Neuronal stem cell (in vitro differentiated cells): ENCODE measurements at regions not wholly inside any gene's neighbourhood (a gene's known extent, or its start where the extent isn't known, plus 50 kb on each side); places are given as distances from the start of the nearest gene placed in this dataset.

Experiments used
- DNase-seq: peaks from one replicate; pipeline ENCODE4 v3.0.0-alpha.2; 2013; ENCODE audit warnings: low spot score
- H2AFZ ChIP-seq: one replicate; pipeline ENCODE4 v1.6.1; 2013; ENCODE audit warnings: mild to moderate bottlenecking, low read length, inconsistent platforms
- H2AK5ac ChIP-seq: 2 replicates; pipeline ENCODE4 v1.6.1; 2013; ENCODE audit warnings: low read depth, mild to moderate bottlenecking, inconsistent platforms, low read length, moderate library complexity, mixed read lengths
- H2BK120ac ChIP-seq: 2 replicates; pipeline ENCODE4 v1.6.1; 2013; ENCODE audit warnings: low read depth, mild to moderate bottlenecking, inconsistent platforms, low read length, moderate library complexity, mixed read lengths
- H2BK12ac ChIP-seq: one replicate; pipeline ENCODE4 v1.6.1; 2013; ENCODE audit warnings: low read length, inconsistent platforms
- H2BK15ac ChIP-seq: 2 replicates; pipeline ENCODE4 v1.6.1; 2013; ENCODE audit warnings: mild to moderate bottlenecking, low read length, inconsistent platforms, mixed read lengths
- H2BK5ac ChIP-seq: one replicate; pipeline ENCODE4 v1.6.1; 2013; ENCODE audit warnings: inconsistent platforms, mild to moderate bottlenecking, low read length, moderate library complexity
- H3K14ac ChIP-seq: one replicate; pipeline ENCODE4 v1.6.1; 2013; ENCODE audit warnings: low read length, inconsistent platforms
- H3K18ac ChIP-seq: 2 replicates; pipeline ENCODE4 v1.6.1; 2013; ENCODE audit warnings: low read length, inconsistent platforms
- H3K23ac ChIP-seq: 2 replicates; pipeline ENCODE4 v1.6.1; 2013; ENCODE audit warnings: low read depth, mild to moderate bottlenecking, mixed read lengths, low read length, inconsistent platforms; ENCODE audit not compliant: poor library complexity
- H3K27ac ChIP-seq: replicated peaks from 3 replicates; pipeline ENCODE4 v1.5.1; 2013; ENCODE audit warnings: low read length, inconsistent platforms
- H3K27me3 ChIP-seq, 3 experiments: 2 replicates each; pipeline ENCODE4 v1.6.1; 2013; ENCODE audit warnings: low read length in 3 of 3, mild to moderate bottlenecking in 2 of 3, inconsistent platforms in 1 of 3, low read depth in 1 of 3, mixed read lengths in 1 of 3, moderate library complexity in 1 of 3; ENCODE audit not compliant: control insufficient read depth in 3 of 3, insufficient read depth in 3 of 3
- H3K36me3 ChIP-seq, 2 donors: replicated peaks in 1 of 2; 2 replicates each; pipeline ENCODE4 v1.6.1; 2013; ENCODE audit warnings: low read length in 2 of 2; ENCODE audit not compliant: control insufficient read depth in 2 of 2, insufficient read depth in 2 of 2
- H3K4ac ChIP-seq: 2 replicates; pipeline ENCODE4 v1.6.1; 2013; ENCODE audit warnings: inconsistent platforms, mild to moderate bottlenecking, low read length, moderate library complexity
- H3K4me1 ChIP-seq, 2 donors: 1 replicate in 1 of 2; 2 replicates in 1 of 2; pipeline ENCODE4 v1.6.1; 2013; ENCODE audit warnings: low read length in 2 of 2, low read depth in 1 of 2; ENCODE audit not compliant: control insufficient read depth in 2 of 2, insufficient read depth in 1 of 2
- H3K4me2 ChIP-seq: one replicate; pipeline ENCODE4 v1.6.1; 2013; ENCODE audit warnings: mild to moderate bottlenecking, low read length, inconsistent platforms; ENCODE audit not compliant: insufficient read depth, poor library complexity, severe bottlenecking
- H3K4me3 ChIP-seq, 2 donors: 2 replicates each; pipeline ENCODE4 v1.5.1; 2013; ENCODE audit warnings: low read length in 2 of 2, mild to moderate bottlenecking in 2 of 2, inconsistent platforms in 1 of 2, moderate library complexity in 1 of 2
- H3K79me1 ChIP-seq: one replicate; pipeline ENCODE4 v1.6.1; 2013; ENCODE audit warnings: low read depth, mild to moderate bottlenecking, inconsistent platforms, low read length, moderate library complexity
- H3K9ac ChIP-seq: one replicate; pipeline ENCODE4 v1.6.1; 2013; ENCODE audit warnings: mild to moderate bottlenecking, low read depth, low read length, inconsistent platforms; ENCODE audit not compliant: poor library complexity
- H3K9me3 ChIP-seq, 2 donors: replicated peaks in 1 of 2; 2 replicates each; pipeline versions ENCODE3 to v1.6.1; 2013; ENCODE audit warnings: low read length in 2 of 2, mild to moderate bottlenecking in 2 of 2, inconsistent platforms in 1 of 2, low read depth in 1 of 2, mixed read lengths in 1 of 2, moderate library complexity in 1 of 2; ENCODE audit not compliant: control insufficient read depth in 2 of 2, insufficient read depth in 1 of 2
- H4K8ac ChIP-seq: one replicate; pipeline ENCODE4 v1.6.1; 2013; ENCODE audit warnings: low read depth, mild to moderate bottlenecking, inconsistent platforms, low read length, moderate library complexity
- H4K91ac ChIP-seq: one replicate; pipeline ENCODE4 v1.6.1; 2013; ENCODE audit warnings: low read length, low read depth, mild to moderate bottlenecking, inconsistent platforms; ENCODE audit not compliant: poor library complexity
- WGBS, 2 donors: extraction: QIAGEN DNeasy Blood & Tissue Kit; methylation state at CpG; one replicate each; pipeline ENCODE4 v1.1.7; 2013; ENCODE audit warnings: missing lambda C conversion rate in 2 of 2, mixed read lengths in 1 of 2; ENCODE audit not compliant: insufficient read length in 2 of 2, insufficient replicate concordance in 1 of 2; ENCODE audit errors: extremely low coverage in 2 of 2; 5-methylcytosine and 5-hydroxymethylcytosine counted together

DNA sequence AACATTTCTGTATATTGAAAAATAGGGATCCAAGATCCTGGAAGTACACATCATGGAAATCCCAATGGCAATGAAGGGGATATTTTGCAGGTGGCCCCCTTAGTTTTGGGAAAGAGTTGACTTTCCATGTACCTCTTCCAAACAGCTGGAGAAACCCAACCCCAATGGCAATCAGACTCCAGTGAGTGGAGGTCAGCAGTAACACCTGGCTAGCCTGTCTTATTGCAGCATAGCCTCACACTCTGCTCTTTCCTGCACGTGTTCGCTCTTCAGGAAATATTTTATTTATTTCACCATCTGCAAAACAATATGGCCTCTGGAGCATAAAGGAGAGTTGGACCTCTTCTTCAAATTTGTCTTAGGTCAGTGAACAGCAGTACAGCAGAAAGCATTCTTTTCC is 340.0 kb upstream of the NRP1 start:
- H2AK5ac ChIP-seq, result no peak overlapping the region
- H3K27ac ChIP-seq, result no peak overlapping the region
- H3K4me1 ChIP-seq, result peaks cover 0 to 7% of the 10 kb centered on the region in 2 donors
- no peak overlapping the region for H2BK15ac ChIP-seq
- no peak overlapping the region for H3K14ac ChIP-seq
- no peak overlapping the region for H3K23ac ChIP-seq
- no peak overlapping the region for H2BK5ac ChIP-seq
- H3K4me3 ChIP-seq, result no peak overlapping the region
- no peak overlapping the region for H4K8ac ChIP-seq
- H2BK120ac ChIP-seq, result no peak overlapping the region
- no peak overlapping the region for H4K91ac ChIP-seq
- H2BK12ac ChIP-seq, result no peak overlapping the region
- H3K36me3 ChIP-seq, result no peaks in the 10 kb centered on the region
- no peaks in the 10 kb centered on the region for H3K27me3 ChIP-seq
- no peak overlapping the region for H3K9ac ChIP-seq
- peaks cover 3 to 8% of the 10 kb centered on the region in 2 donors for H3K9me3 ChIP-seq
- no peak overlapping the region for H3K18ac ChIP-seq
- H3K79me1 ChIP-seq, result no peaks in the 10 kb centered on the region
- H3K4ac ChIP-seq, result no peak overlapping the region
- no CpG with 5 or more reads among the region's 2 CpGs for WGBS, 2 donors
- DNase-seq, result no peak
- no peak overlapping the region for H2AFZ ChIP-seq
- H3K4me2 ChIP-seq, result no peak overlapping the region

GRCh38 chr10:33673839-33674415 is 339.5 kb upstream of the NRP1 start:
- H3K9me3 ChIP-seq, result peaks cover 3 to 5% of the 10 kb centered on the region in 2 donors
- H3K9ac ChIP-seq, result no peak overlapping the region
- H3K18ac ChIP-seq, result no peak overlapping the region
- H2AFZ ChIP-seq, result no peak overlapping the region
- H3K36me3 ChIP-seq, result no peaks in the 10 kb centered on the region
- H3K79me1 ChIP-seq, result no peaks in the 10 kb centered on the region
- no peak overlapping the region for H4K8ac ChIP-seq
- no peak overlapping the region for H2BK15ac ChIP-seq
- H4K91ac ChIP-seq, result no peak overlapping the region
- no peak overlapping the region for H3K4ac ChIP-seq
- no peak overlapping the region for H2BK120ac ChIP-seq
- no peak overlapping the region for H3K4me3 ChIP-seq
- H3K4me2 ChIP-seq, result no peak overlapping the region
- no peak overlapping the region for H2BK5ac ChIP-seq
- no peaks in the 10 kb centered on the region for H3K27me3 ChIP-seq
- H3K23ac ChIP-seq, result no peak overlapping the region
- no peak overlapping the region for H3K14ac ChIP-seq
- H3K4me1 ChIP-seq, result peaks cover 0 to 7% of the 10 kb centered on the region in 2 donors
- no peak for DNase-seq
- no CpG with 5 or more reads among the region's 3 CpGs for WGBS, 2 donors
- no peak overlapping the region for H2AK5ac ChIP-seq
- H3K27ac ChIP-seq, result no peak overlapping the region
- no peak overlapping the region for H2BK12ac ChIP-seq

- Histone ChIP-seq H3K4ac (no peak overlapping the region), H3K4me2 (no peak overlapping the region), H3K27ac (no peak overlapping the region), H3K27me3 (no peaks in the 10 kb centered on the region), H3K9me3 (peaks cover 0 to 5% of the 10 kb centered on the region in 2 donors), H2BK12ac (no peak overlapping the region), H4K91ac (no peak overlapping the region), H3K18ac (no peak overlapping the region), H2BK120ac (no peak overlapping the region), H2AFZ (no peak overlapping the region), H3K79me1 (no peaks in the 10 kb centered on the region), H3K4me3 (no peak overlapping the region), H3K14ac (no peak overlapping the region), H4K8ac (no peak overlapping the region), H3K4me1 (peaks cover 0 to 4% of the 10 kb centered on the region in 2 donors), H2BK5ac (no peak overlapping the region), H3K9ac (no peak overlapping the region), H2AK5ac (no peak overlapping the region), H2BK15ac (no peak overlapping the region), H3K36me3 (no peaks in the 10 kb centered on the region), H3K23ac (no peak overlapping the region)
- no peak for DNase-seq
- whole genome bisulfite sequencing, 2 donors, result no CpG with 5 or more reads among the region's 5 CpGs
These were observed 335.4 kb upstream of the NRP1 start for GRCh38 chr10:33669904-33670303.

- Histone ChIP-seq H2BK120ac (no peak overlapping the region), H3K79me1 (no peaks in the 10 kb centered on the region), H2AK5ac (no peak overlapping the region), H3K9me3 (peaks cover 0 to 16% of the 10 kb centered on the region in 2 donors), H3K27ac (no peak overlapping the region), H3K9ac (no peak overlapping the region), H4K8ac (no peak overlapping the region), H3K27me3 (no peaks in the 10 kb centered on the region), H3K4ac (no peak overlapping the region), H3K14ac (no peak overlapping the region), H3K18ac (no peak overlapping the region), H3K36me3 (no peaks in the 10 kb centered on the region), H2BK15ac (no peak overlapping the region), H2BK12ac (no peak overlapping the region), H3K23ac (no peak overlapping the region), H3K4me1 (peaks cover 2 to 7% of the 10 kb centered on the region in 2 donors), H2BK5ac (no peak overlapping the region), H2AFZ (peak overlapping the region; percentile 3), H3K4me2 (no peak overlapping the region), H4K91ac (no peak overlapping the region), H3K4me3 (no peak overlapping the region)
- no peak for DNase-seq
- WGBS, 2 donors, result no CpG with 5 or more reads among the region's 5 CpGs
These were observed 332.4 kb upstream of the NRP1 start for GRCh38 chr10:33666686-33667480.
